Calu3 (cell line): ENCODE measurements at regions not wholly inside any gene's neighbourhood (a gene's known extent, or its start where the extent isn't known, plus 50 kb on each side); places are given as distances from the start of the nearest gene placed in this dataset.

Experiments
- BruUV-seq: library from RNA; stranded (reverse); fragments of 400-500 nt; replicated peaks from 2 replicates; lab custom pipeline; 2021; lab: Mats Ljungman, UMichigan
- CTCF ChIA-PET: fragments of 300-600 bp; sonication (Branson Sonifier 250); formaldehyde crosslinking; loops from one replicate; lab custom pipeline; 2022; ENCODE audit warnings: antibody characterized with exemption; lab: Charles Lee
- DNase-seq: peaks from one replicate; pipeline ENCODE4 v3.0.0; 2022
- H3K27ac Mint-ChIP-seq: one replicate; pipeline ENCODE4 v1.8.0; 2022; ENCODE audit warnings: mixed read lengths; ENCODE audit not compliant: unreplicated experiment
- H3K27me3 Mint-ChIP-seq: one replicate; pipeline ENCODE4 v1.8.0; 2022; ENCODE audit warnings: mixed read lengths; ENCODE audit not compliant: unreplicated experiment
- H3K36me3 Mint-ChIP-seq: one replicate; pipeline ENCODE4 v1.8.0; 2022; ENCODE audit warnings: mild to moderate bottlenecking, moderate library complexity, mixed read lengths; ENCODE audit not compliant: insufficient read depth, unreplicated experiment
- H3K4me1 Mint-ChIP-seq: one replicate; pipeline ENCODE4 v1.8.0; 2022; ENCODE audit warnings: mild to moderate bottlenecking, low read depth, mixed read lengths; ENCODE audit not compliant: unreplicated experiment
- H3K4me3 Mint-ChIP-seq: one replicate; pipeline ENCODE4 v1.8.0; 2022; ENCODE audit warnings: mild to moderate bottlenecking, low read depth, moderate library complexity, mixed read lengths; ENCODE audit not compliant: unreplicated experiment
- H3K9me3 Mint-ChIP-seq: one replicate; pipeline ENCODE4 v1.8.0; 2022; ENCODE audit warnings: low read depth, mixed read lengths; ENCODE audit not compliant: unreplicated experiment
- CTCF ChIP-seq: fragments of 200-600 bp; IDR thresholded peaks from one replicate; pipeline ENCODE4 v1.8.0; 2022; ENCODE audit warnings: antibody characterized with exemption; ENCODE audit not compliant: unreplicated experiment
- intact Hi-C: fragments of 100-400 bp; cut with micrococcal nuclease; formaldehyde crosslinking; loops from one replicate; pipeline ENCODE4 v1.10.0; 2022; ENCODE audit not compliant: unreplicated experiment

- peaks cover 10% of the 10 kb centered on the region for H3K4me1 Mint-ChIP-seq
- H3K4me3 Mint-ChIP-seq, result no peak overlapping the region
- BruUV-seq, result no TSS peak
- DNase-seq, result no peak
- CTCF ChIA-PET, result interaction anchor here (1.0 to 2.5 kb wide), 5 partner anchors 8 to 335 kb away, joined by 3 to 30 read pairs (median 9); no protein-coding TSS in a partner anchor
- H3K27me3 Mint-ChIP-seq, result no peaks in the 10 kb centered on the region
- no peaks in the 10 kb centered on the region for H3K9me3 Mint-ChIP-seq
- H3K27ac Mint-ChIP-seq, result no peak overlapping the region
- no peaks in the 10 kb centered on the region for H3K36me3 Mint-ChIP-seq
- intact Hi-C loops, result loop anchor here (10.0 kb wide), 2 partner anchors 101 to 131 kb away; no protein-coding TSS in a partner anchor
- TF ChIP-seq CTCF, result no peak
Measured at GRCh38 chr7:35983626-35984025, 169.4 kb upstream of the EEPD1 start.

- peak; percentile 94 for DNase-seq
- no peaks in the 10 kb centered on the region for H3K27me3 Mint-ChIP-seq
- H3K4me3 Mint-ChIP-seq, result no peak overlapping the region
- peak; percentile 95 for TF ChIP-seq CTCF
- CTCF ChIA-PET, result interaction anchor here (0.6 to 2.5 kb wide), 15 partner anchors 9 to 424 kb away, joined by 3 to 30 read pairs (median 3); no protein-coding TSS in a partner anchor
- no peak overlapping the region for H3K27ac Mint-ChIP-seq
- H3K9me3 Mint-ChIP-seq, result no peaks in the 10 kb centered on the region
- peaks cover 10% of the 10 kb centered on the region for H3K4me1 Mint-ChIP-seq
- intact Hi-C loops, result loop anchor here (1.0 to 10.0 kb wide), 6 partner anchors 52 to 334 kb away; no protein-coding TSS in a partner anchor
- BruUV-seq, result no TSS peak
- H3K36me3 Mint-ChIP-seq, result no peaks in the 10 kb centered on the region
Measured at GRCh38 chr7:35985126-35985754, 167.8 kb upstream of the EEPD1 start.

- H3K4me3 Mint-ChIP-seq, result no peak overlapping the region
- no peak for TF ChIP-seq CTCF
- H3K4me1 Mint-ChIP-seq, result peaks cover 19% of the 10 kb centered on the region
- no peak for DNase-seq
- CTCF ChIA-PET, result interaction anchor here (1.4 to 2.0 kb wide), 2 partner anchors 305 to 332 kb away, joined by 5 to 6 read pairs; no protein-coding TSS in a partner anchor
- no peaks in the 10 kb centered on the region for H3K36me3 Mint-ChIP-seq
- H3K27me3 Mint-ChIP-seq, result no peaks in the 10 kb centered on the region
- intact Hi-C loops, result loop anchor here (5.0 to 10.0 kb wide), 4 partner anchors 50 to 170 kb away; no protein-coding TSS in a partner anchor
- no TSS peak for BruUV-seq
- no peaks in the 10 kb centered on the region for H3K9me3 Mint-ChIP-seq
- H3K27ac Mint-ChIP-seq, result no peak overlapping the region
Measured at GRCh38 chr7:35987016-35987415, 166.0 kb upstream of the EEPD1 start.

- no peak for TF ChIP-seq CTCF
- H3K4me3 Mint-ChIP-seq, result no peak overlapping the region
- intact Hi-C loops, result loop anchor here (5.0 to 10.0 kb wide), 4 partner anchors 49 to 169 kb away; no protein-coding TSS in a partner anchor
Measured at GRCh38 chr7:35988105-35988504, 164.9 kb upstream of the EEPD1 start.

More at GRCh38 chr7:35988105-35988504, 164.9 kb upstream of the EEPD1 start:
- Mint-ChIP-seq H3K4me1 (peaks cover 30% of the 10 kb centered on the region), H3K36me3 (no peaks in the 10 kb centered on the region), H3K27me3 (no peaks in the 10 kb centered on the region), H3K27ac (no peak overlapping the region), H3K9me3 (no peaks in the 10 kb centered on the region)
- BruUV-seq, result no TSS peak
- no peak for DNase-seq
- CTCF ChIA-PET, result no interaction called here
